ENCODE measurements at regions not wholly inside any gene's neighbourhood (a gene's known extent, or its start where the extent isn't known, plus 50 kb on each side); places are given as distances from the start of the nearest gene placed in this dataset.
"Not testable (repeated sequence)": the region's sequence is repeated elsewhere in the genome, so short reads cannot be mapped to it uniquely, and the experiment has no call there.

DNA sequence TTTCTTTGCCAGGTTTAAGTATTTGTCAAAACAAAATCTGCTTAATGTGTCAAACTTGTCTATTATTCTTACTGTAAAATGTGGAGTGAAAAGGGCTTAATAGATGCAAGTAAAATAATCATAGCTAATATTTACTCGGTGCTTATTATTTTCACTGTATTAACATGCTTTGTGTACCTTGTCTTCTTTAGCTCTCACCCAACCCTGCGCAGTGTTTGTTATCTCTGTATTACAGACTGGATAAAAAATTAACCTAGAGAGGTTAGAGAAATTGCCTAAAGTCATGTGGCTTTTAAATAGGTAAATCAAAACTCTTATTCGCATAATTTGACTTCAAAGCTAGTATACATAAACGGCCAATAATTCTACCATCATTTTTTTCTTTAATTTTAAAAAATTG lies 1864.8 kb downstream of the MAT2B start:
- in situ Hi-C loops (cut with HindIII; ENCODE audit: low pct_ligation_motif_present, low pct_unique_long_range_greater_than_20kb, low sequenced_read_pairs), result no loop called here
- DNase-seq, result no peak

- in situ Hi-C loops (cut with HindIII; ENCODE audit: low pct_ligation_motif_present, low pct_unique_long_range_greater_than_20kb, low sequenced_read_pairs), result no loop called here
- no peak for DNase-seq
Observed at GRCh38 chr5:165370794-165371193, 1865.4 kb downstream of the MAT2B start.

GRCh38 chr5:165375201-165375600 lies 1869.8 kb downstream of the MAT2B start:
- in situ Hi-C loops (cut with HindIII; ENCODE audit: low pct_ligation_motif_present, low pct_unique_long_range_greater_than_20kb, low sequenced_read_pairs), result no loop called here
- no peak for DNase-seq

GRCh38 chr5:165393839-165394238 lies 1888.4 kb downstream of the MAT2B start:
- in situ Hi-C loops (cut with HindIII; ENCODE audit: low pct_ligation_motif_present, low pct_unique_long_range_greater_than_20kb, low sequenced_read_pairs), result no loop called here
- no peak for DNase-seq

- no peak for DNase-seq
- in situ Hi-C loops (cut with HindIII; ENCODE audit: low pct_ligation_motif_present, low pct_unique_long_range_greater_than_20kb, low sequenced_read_pairs), result no loop called here
Observed at GRCh38 chr5:165397516-165397915, 1892.1 kb downstream of the MAT2B start.

DNA sequence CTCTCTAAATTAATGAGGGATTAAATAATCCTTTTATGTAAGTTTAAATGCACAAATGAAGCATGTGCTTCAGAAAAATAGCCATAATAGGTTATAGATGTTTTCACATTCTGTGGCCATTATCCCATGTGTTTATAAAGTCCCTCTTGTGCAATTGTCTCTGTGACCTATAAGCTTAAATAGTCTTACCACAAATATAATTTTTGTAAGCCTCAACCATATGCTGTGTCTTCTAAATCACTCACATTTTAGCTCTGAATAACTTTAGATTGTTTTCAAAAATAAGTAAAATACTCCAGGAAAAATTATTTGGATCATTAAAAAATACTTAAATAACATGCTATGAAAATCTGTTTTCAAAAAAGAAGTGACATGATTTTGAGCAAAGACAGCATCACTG lies 1894.7 kb downstream of the MAT2B start:
- in situ Hi-C loops (cut with HindIII; ENCODE audit: low pct_ligation_motif_present, low pct_unique_long_range_greater_than_20kb, low sequenced_read_pairs), result no loop called here
- no peak for DNase-seq

GRCh38 chr5:165404917-165405316 lies 1899.5 kb downstream of the MAT2B start:
- in situ Hi-C loops (cut with HindIII; ENCODE audit: low pct_ligation_motif_present, low pct_unique_long_range_greater_than_20kb, low sequenced_read_pairs), result no loop called here
- no peak for DNase-seq

GRCh38 chr5:165405340-165405739 lies 1899.9 kb downstream of the MAT2B start:
- no peak for DNase-seq
- in situ Hi-C loops (cut with HindIII; ENCODE audit: low pct_ligation_motif_present, low pct_unique_long_range_greater_than_20kb, low sequenced_read_pairs), result no loop called here

DNA sequence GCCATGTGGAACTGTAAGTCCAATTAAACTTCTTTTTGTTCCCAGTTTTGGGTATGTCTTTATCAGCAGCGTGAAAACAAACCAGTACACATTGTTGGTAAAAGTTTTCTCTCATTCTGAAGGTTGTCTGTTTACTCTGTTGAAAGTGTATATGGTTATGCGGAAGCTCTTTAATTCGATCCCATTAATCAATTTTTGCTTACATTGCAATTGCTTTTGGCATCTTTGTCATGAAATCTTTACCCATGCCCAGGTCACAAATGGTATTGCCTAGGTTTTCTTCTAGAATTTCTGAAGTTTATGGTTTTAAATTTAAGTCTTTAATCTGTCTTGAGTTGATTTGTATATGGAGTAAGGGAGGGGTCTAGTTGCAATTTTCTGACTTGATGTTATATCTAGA lies 1901.9 kb downstream of the MAT2B start:
- in situ Hi-C loops (cut with HindIII; ENCODE audit: low pct_ligation_motif_present, low pct_unique_long_range_greater_than_20kb, low sequenced_read_pairs), result no loop called here
- no peak for DNase-seq

DNA sequence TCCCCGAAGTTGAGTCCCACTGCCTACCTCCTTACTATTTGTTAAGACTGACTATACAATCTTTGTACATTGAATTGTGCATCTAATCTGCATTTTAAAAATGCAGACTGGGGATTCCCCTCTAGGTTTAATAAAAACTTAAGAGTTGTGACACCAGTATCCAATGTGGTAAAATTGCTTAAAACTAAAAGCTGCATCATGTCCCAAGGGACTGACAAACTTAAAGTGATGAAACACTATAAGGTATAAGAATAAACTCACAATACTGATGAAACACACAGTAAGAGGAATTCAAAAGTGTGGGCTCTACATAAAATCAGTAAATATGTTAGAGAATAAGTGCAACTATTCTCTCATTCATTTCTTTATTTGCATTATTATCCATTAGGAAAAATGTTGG lies 1905.1 kb downstream of the MAT2B start:
- DNase-seq, result no peak
- in situ Hi-C loops (cut with HindIII; ENCODE audit: low pct_ligation_motif_present, low pct_unique_long_range_greater_than_20kb, low sequenced_read_pairs), result no loop called here

- in situ Hi-C loops (cut with HindIII; ENCODE audit: low pct_ligation_motif_present, low pct_unique_long_range_greater_than_20kb, low sequenced_read_pairs); DNase-seq: not testable (repeated sequence)
Observed at GRCh38 chr5:165411532-165411931, 1906.1 kb downstream of the MAT2B start.

- in situ Hi-C loops (cut with HindIII; ENCODE audit: low pct_ligation_motif_present, low pct_unique_long_range_greater_than_20kb, low sequenced_read_pairs), result no loop called here
- DNase-seq, result no peak
Observed at GRCh38 chr5:165420493-165420892, 1915.1 kb downstream of the MAT2B start.

GRCh38 chr5:165423697-165424299 lies 1918.4 kb downstream of the MAT2B start:
- DNase-seq, result no peak
- in situ Hi-C loops (cut with HindIII; ENCODE audit: low pct_ligation_motif_present, low pct_unique_long_range_greater_than_20kb, low sequenced_read_pairs), result no loop called here

- in situ Hi-C loops (cut with HindIII; ENCODE audit: low pct_ligation_motif_present, low pct_unique_long_range_greater_than_20kb, low sequenced_read_pairs), result no loop called here
- DNase-seq, result no peak
Observed at GRCh38 chr5:165425594-165425993, 1920.2 kb downstream of the MAT2B start.

- in situ Hi-C loops (cut with HindIII; ENCODE audit: low pct_ligation_motif_present, low pct_unique_long_range_greater_than_20kb, low sequenced_read_pairs), result no loop called here
- DNase-seq, result no peak
Observed at GRCh38 chr5:165448753-165449152, 1943.3 kb downstream of the MAT2B start.

DNA sequence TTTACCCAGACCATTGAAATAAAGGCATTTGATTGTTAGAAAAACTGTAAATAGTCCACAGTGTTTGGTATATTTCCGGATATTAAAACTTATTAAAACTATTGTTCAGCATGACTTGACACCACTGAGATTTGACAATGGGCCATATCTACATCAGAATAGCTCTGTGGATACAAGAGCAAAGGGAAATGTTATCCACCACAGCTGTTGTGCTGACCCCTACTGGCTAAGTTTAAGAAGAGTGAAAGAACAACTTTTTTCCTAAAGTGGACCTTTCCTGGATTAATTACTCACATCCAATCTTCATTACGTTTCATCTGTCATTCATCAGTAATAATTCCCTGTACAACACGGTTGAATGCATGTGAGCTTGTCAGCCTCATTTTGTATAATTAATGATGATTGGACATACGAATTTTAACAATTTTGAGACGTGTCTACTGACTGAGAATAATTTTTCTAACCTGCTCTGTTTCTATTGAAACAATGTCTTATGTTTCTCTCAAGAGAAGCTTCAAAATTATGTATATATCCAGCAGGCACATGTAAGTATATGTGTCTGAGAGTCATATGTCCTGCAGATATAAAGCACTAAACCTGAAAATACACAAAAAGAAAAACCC lies 1952.6 kb downstream of the MAT2B start:
- in situ Hi-C loops (cut with HindIII; ENCODE audit: low pct_ligation_motif_present, low pct_unique_long_range_greater_than_20kb, low sequenced_read_pairs), result no loop called here
- peak; percentile 33 for DNase-seq

DNA sequence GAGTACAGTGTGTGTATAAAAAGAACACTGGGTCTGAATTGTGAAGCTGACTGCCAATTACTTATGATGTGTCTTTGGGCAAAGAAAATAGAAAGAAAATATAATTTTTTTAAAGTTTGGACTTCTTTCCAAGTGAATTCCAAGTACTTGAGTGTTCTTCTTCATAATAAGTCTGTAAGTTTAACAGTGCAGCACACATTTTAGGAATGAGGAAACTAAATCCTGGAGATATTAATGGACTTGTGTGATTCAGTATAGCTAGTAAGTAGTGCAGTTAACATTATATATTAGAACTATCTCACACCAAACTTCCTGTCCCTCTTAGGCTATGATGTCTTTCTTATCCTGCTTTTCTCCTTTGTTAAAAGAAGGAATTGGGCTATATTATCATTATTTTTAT lies 1953.8 kb downstream of the MAT2B start:
- no peak for DNase-seq
- in situ Hi-C loops (cut with HindIII; ENCODE audit: low pct_ligation_motif_present, low pct_unique_long_range_greater_than_20kb, low sequenced_read_pairs), result no loop called here

DNA sequence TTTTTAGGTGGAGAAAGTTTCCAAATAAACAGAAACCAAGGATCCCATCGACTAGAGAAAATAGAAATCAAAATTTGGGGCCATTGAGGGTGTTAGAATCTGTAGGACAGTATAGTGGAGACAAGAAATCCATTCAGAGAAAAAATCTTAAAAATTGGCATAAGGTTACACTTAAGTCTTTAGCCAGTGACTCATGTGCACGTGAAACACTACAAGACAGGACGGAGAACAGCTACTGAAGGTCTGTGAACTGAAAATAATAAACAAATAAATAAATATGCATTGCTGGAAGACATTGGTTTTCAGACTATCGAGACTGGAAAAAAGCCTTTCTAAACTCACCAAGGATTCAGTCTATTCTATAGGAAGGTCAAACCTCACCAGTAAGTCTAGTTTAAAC lies 1955.5 kb downstream of the MAT2B start:
- DNase-seq, result no peak
- in situ Hi-C loops (cut with HindIII; ENCODE audit: low pct_ligation_motif_present, low pct_unique_long_range_greater_than_20kb, low sequenced_read_pairs), result no loop called here

DNA sequence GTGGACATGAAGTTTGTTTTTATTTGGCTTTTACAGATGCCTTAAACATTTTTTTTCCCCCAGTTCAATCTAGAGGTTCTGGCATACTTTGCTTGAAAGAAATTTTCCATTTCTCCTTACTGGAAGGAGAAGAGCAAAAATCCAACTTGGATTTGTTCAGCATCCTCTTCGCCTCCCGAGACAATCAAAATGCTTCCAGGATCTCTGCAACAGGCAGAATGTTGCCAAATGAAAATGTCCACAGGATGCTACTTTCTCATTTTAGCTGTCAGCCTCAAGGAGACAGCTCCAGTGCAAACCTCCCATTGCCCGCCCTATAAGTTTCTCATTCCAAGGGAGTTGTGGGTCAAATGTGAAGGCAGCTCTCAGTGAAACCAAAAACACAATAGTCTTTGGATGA lies 1972.1 kb downstream of the MAT2B start:
- no peak for DNase-seq
- in situ Hi-C loops (cut with HindIII; ENCODE audit: low pct_ligation_motif_present, low pct_unique_long_range_greater_than_20kb, low sequenced_read_pairs), result no loop called here

DNA sequence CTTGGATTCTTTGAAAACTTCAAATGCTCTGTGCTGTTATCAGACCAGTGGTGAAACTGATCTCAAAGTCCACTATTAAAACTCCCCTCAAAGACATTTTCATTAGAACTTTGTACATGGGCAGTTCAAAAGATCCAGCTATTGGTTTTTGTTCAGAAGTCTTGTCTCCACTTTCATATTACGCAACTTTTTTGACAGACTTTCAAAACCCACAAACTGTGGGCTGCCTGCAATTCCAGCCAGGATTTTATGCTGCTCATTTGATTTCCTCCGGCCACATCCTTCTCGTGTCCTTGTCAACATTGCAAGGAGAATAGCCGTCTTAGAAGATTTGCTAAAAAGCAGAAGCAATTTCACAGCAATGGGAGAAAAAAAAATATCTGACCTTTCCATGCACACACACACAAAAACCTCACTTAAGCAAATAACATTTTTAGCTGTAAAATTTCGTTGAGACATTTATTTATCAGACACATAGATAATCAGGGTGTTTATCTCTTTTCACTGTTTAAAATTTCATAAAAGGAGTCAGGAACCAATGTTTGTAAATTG lies 1990.5 kb downstream of the MAT2B start:
- DNase-seq, result no peak
- in situ Hi-C loops (cut with HindIII; ENCODE audit: low pct_ligation_motif_present, low pct_unique_long_range_greater_than_20kb, low sequenced_read_pairs), result no loop called here
